Cardiac muscle cell (in vitro differentiated cells and primary cell): ENCODE measurements at regions not wholly inside any gene's neighbourhood (a gene's known extent, or its start where the extent isn't known, plus 50 kb on each side); places are given as distances from the start of the nearest gene placed in this dataset.

Source experiments
- DNase-seq, 2 donors: peaks; one replicate each; pipeline versions ENCODE4 v3.0.0 to v3.0.0-alpha.2; 2010 to 2017; ENCODE audit warnings: low read depth in 1 of 2, low spot score in 1 of 2
- H3K27ac ChIP-seq: fragments of 200-600 bp; sonication (generic); 2 replicates; pipeline ENCODE4 v1.5.1; 2016
- H3K27me3 ChIP-seq: fragments of 200-600 bp; sonication (generic); 2 replicates; pipeline ENCODE4 v1.6.0; 2016; ENCODE audit warnings: control low read depth
- H3K36me3 ChIP-seq: fragments of 200-600 bp; sonication (generic); 2 replicates; pipeline ENCODE4 v1.5.1; 2016; ENCODE audit warnings: control low read depth
- H3K4me1 ChIP-seq: fragments of 200-600 bp; sonication (generic); 2 replicates; pipeline ENCODE4 v1.8.1; 2017; ENCODE audit warnings: low read depth, mild to moderate bottlenecking, mixed run types
- H3K4me3 ChIP-seq: fragments of 200-600 bp; sonication (generic); 2 replicates; pipeline ENCODE4 v1.5.1; 2016; ENCODE audit warnings: mild to moderate bottlenecking
- H3K9me3 ChIP-seq: fragments of 200-600 bp; sonication (generic); 2 replicates; pipeline ENCODE4 v1.5.1; 2017; ENCODE audit warnings: low read depth, mild to moderate bottlenecking, control low read depth
- CTCF ChIP-seq: IDR thresholded peaks from 2 replicates; pipeline ENCODE4 v1.5.1; 2012; ENCODE audit warnings: low read depth, mild to moderate bottlenecking, low read length

DNA sequence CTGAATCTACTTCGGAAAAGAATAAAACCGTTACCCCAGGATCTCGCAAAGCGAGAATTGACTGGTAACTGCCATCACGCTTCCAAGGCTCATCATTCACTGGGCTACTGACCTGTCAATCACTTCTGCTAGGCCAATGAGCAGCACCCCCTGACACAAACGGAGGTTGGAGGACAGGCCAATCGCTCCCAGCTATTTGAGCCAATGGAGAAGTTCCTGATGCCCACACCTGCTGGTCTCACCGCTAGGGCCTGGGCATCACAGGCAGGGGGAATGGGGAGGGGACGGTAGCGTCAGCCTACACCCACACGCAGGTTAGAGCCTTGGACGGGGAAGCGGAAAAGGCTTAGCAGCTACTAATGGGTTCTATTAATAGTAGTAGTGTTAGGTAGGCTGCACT lies 56.7 kb upstream of the CHST1 start:
- H3K4me1 ChIP-seq: peaks cover 26% of the 10 kb centered on the region
- H3K36me3 ChIP-seq: no peaks in the 10 kb centered on the region
- no peak overlapping the region for H3K4me3 ChIP-seq
- no peak overlapping the region for H3K27ac ChIP-seq
- no peaks in the 10 kb centered on the region for H3K27me3 ChIP-seq
- no peak for DNase-seq
- H3K9me3 ChIP-seq: no peaks in the 10 kb centered on the region
- no peak for TF ChIP-seq CTCF

DNA sequence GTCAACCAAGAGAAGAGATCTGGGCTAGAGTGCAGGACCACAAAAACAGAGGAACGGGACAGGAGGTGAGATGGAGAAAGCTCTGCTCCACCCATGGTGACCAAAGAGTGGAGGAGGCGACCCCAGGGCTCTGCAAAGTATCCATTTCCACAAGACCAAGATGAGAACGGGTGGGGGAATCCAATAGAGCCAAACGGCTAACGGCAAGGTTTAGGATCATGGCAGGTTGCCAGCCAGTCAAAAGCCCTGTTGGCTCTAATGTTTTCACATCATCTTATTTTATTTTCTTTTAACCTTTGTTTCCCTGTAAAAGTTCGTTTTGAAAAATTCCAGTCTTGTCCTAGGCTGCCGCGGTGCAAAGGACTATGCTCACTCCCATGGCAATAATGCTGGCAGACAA lies 52.1 kb upstream of the CHST1 start:
- H3K4me3 ChIP-seq: no peak overlapping the region
- no peaks in the 10 kb centered on the region for H3K4me1 ChIP-seq

DNA sequence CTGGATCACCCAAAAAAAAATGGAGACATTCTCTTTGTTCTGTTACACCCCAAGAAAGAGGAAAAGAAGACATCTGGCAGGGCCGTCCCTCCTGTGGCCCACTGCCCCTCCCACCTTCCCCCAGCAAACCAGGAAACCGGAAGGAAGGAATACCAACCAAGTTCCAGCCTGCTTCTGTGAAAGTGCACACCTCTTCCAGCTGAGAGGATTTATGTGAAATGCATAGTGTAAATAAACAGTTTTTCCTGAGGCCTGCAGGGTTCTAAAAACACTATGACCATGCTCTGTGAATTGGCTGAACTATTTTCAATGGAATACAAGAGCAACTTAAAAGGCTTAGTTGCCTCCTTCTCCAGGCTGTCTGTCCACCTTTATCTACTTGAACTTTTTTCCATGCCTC lies 50.0 kb upstream of the CHST1 start:
- H3K27me3 ChIP-seq: peaks cover 24% of the 10 kb centered on the region
- no peaks in the 10 kb centered on the region for H3K9me3 ChIP-seq
- TF ChIP-seq CTCF: no peak
- H3K36me3 ChIP-seq: no peaks in the 10 kb centered on the region
- no peak overlapping the region for H3K27ac ChIP-seq
- no peak for DNase-seq
- no peak overlapping the region for H3K4me3 ChIP-seq
- H3K4me1 ChIP-seq: no peaks in the 10 kb centered on the region

More for the DNA sequence above, 52.1 kb upstream of the CHST1 start:
- no peak for TF ChIP-seq CTCF
- Histone ChIP-seq H3K36me3 (no peaks in the 10 kb centered on the region), H3K27ac (no peak overlapping the region), H3K27me3 (peaks cover 6% of the 10 kb centered on the region), H3K9me3 (no peaks in the 10 kb centered on the region)
- DNase-seq: no peak
